ENCODE measurements at regions not wholly inside any gene's neighbourhood (a gene's known extent, or its start where the extent isn't known, plus 50 kb on each side); places are given as distances from the start of the nearest gene placed in this dataset.

DNA sequence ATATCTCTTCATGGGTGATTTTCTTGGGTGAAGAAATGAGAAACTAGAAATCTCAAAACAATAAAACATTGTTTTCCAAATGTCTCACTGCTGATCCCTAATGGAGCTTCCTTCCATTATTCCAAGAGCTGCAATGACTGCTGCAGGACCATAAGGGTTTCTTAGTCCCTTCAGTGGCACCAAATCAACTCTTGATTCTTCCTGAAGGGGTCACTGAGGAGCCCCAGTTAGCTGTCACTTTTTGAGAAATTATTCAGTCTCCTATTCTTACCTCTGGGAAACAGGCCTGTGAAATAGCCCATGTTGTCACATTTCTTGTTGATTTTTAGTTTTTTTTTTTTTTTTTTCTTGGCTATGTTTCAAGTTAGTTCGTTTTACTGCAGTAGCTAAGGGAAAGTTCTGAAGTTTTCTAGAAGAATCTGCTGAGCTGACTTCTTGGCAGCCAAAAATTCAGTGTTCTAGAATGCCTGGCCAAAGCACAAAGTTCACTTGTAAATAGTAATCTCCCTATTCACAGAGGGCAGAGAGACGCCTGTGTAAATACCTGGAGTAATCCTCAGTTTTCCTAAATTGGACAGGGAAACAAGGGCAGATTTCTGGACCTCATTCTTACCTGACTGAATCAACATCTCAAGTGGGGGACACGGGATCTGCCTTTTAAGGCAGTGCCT, 480.0 kb downstream of the RIT2 start:
- no peaks in the 10 kb centered on the region for H3K36me3 ChIP-seq
- DNase-seq = no peak
- 19 to 29% (median 20%) methylated on average over 3 of the region's 3 CpGs for WGBS, 3 donors
- no peak overlapping the region for H3K4me3 ChIP-seq
- no peaks in the 10 kb centered on the region for H3K27me3 ChIP-seq
- TF ChIP-seq EP300 (IDR thresholded peaks at IDR 0.05) = no peak
- TF ChIP-seq, protein P1, sequence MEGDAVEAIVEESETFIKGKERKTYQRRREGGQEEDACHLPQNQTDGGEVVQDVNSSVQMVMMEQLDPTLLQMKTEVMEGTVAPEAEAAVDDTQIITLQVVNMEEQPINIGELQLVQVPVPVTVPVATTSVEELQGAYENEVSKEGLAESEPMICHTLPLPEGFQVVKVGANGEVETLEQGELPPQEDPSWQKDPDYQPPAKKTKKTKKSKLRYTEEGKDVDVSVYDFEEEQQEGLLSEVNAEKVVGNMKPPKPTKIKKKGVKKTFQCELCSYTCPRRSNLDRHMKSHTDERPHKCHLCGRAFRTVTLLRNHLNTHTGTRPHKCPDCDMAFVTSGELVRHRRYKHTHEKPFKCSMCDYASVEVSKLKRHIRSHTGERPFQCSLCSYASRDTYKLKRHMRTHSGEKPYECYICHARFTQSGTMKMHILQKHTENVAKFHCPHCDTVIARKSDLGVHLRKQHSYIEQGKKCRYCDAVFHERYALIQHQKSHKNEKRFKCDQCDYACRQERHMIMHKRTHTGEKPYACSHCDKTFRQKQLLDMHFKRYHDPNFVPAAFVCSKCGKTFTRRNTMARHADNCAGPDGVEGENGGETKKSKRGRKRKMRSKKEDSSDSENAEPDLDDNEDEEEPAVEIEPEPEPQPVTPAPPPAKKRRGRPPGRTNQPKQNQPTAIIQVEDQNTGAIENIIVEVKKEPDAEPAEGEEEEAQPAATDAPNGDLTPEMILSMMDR (IDR thresholded peaks at IDR 0.05) = no peak
- no peak for TF ChIP-seq POLR2A (IDR thresholded peaks at IDR 0.05)
- intact Hi-C loops (cut with DNase I) = no loop called here
- H3K9me3 ChIP-seq = no peaks in the 10 kb centered on the region
- H3K27ac ChIP-seq = no peak overlapping the region
- H3K4me1 ChIP-seq (ENCODE audit: insufficient read depth) = no peaks in the 10 kb centered on the region

DNA sequence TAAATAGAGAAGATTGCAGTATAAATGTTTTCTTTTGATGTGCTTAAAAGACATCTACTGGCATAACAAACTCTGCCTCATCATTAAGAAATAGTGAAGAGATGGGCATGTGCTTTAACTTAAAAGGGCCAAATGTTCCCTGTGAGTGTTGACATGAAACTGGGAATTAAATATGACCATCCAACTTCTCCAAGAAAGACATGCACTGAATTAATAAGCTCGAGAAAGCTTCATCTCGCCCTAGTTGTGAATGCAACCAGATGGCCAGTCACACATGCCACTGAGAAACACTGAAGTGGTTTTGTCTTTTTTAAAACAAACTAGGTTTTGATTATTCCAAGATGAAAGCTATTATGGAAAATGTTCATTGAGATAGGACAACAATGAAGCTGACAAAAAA, 479.2 kb downstream of the RIT2 start:
- WGBS, 3 donors = 58 to 72% (median 70%) methylated on average over 2 of the region's 2 CpGs
- H3K9me3 ChIP-seq = no peaks in the 10 kb centered on the region
- no peak overlapping the region for H3K4me3 ChIP-seq
- TF ChIP-seq, protein P1 (IDR thresholded peaks at IDR 0.05) = no peak
- TF ChIP-seq EP300 (IDR thresholded peaks at IDR 0.05) = no peak
- no peak for TF ChIP-seq POLR2A (IDR thresholded peaks at IDR 0.05)
- no peak overlapping the region for H3K27ac ChIP-seq
- H3K36me3 ChIP-seq = no peaks in the 10 kb centered on the region
- intact Hi-C loops (cut with DNase I) = no loop called here
- H3K27me3 ChIP-seq = no peaks in the 10 kb centered on the region
- DNase-seq = no peak
- H3K4me1 ChIP-seq (ENCODE audit: insufficient read depth) = no peaks in the 10 kb centered on the region

DNA sequence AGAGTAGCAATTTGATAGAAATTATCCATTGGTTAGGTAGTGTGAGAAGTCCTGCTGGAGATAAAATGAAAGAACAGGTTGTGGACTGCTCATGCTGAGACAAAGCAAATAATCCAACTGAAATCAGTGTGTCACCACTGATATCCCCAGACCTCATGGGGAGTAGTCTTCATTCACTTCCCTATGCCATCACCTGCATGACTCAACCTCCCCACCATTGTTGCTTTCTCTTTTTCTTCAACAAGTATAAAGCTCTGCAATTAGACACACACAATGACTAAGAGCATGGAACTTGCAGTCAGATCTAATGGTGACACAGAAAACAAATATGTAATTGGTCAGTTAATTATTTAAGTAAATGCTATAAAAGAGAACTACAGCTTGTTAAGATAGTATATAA, 475.3 kb downstream of the RIT2 start:
- Histone ChIP-seq H3K27me3 (no peaks in the 10 kb centered on the region), H3K4me3 (no peak overlapping the region), H3K4me1 (ENCODE audit: insufficient read depth) (no peaks in the 10 kb centered on the region), H3K36me3 (no peaks in the 10 kb centered on the region), H3K9me3 (no peaks in the 10 kb centered on the region), H3K27ac (no peak overlapping the region)
- intact Hi-C loops (cut with DNase I) = no loop called here
- no peak for DNase-seq
- TF ChIP-seq EP300 (IDR thresholded peaks at IDR 0.05) = no peak
- no peak for TF ChIP-seq POLR2A (IDR thresholded peaks at IDR 0.05)
- TF ChIP-seq, protein P1 (IDR thresholded peaks at IDR 0.05) = no peak

DNA sequence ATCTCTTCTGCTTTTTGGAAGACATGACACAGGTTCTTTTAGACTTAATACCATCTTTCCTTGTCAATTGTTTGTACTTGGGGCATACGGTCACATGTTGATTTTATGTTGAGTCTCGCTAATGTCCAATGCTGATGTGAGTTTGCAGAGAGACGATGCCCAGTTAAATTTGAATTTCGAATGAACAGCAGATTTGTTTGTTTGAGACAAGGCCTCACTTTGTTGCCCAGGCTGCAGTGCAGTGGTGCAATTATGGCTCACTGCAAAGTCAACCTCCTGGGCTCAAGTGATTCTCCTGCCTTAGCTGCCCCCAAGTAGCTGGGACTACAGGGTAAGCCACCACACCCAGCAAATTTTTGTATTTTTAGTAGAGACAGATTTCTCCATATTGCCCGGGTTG, 473.5 kb downstream of the RIT2 start:
- Histone ChIP-seq H3K4me3 (no peak overlapping the region), H3K36me3 (no peaks in the 10 kb centered on the region), H3K27me3 (no peaks in the 10 kb centered on the region), H3K9me3 (no peaks in the 10 kb centered on the region), H3K4me1 (ENCODE audit: insufficient read depth) (no peaks in the 10 kb centered on the region), H3K27ac (no peak overlapping the region)
- no peak for DNase-seq
- intact Hi-C loops (cut with DNase I) = no loop called here
- 95 to 96% (median 95%) methylated on average over 5 of the region's 5 CpGs for WGBS, 3 donors
- TF ChIP-seq POLR2A (IDR thresholded peaks at IDR 0.05) = no peak
- TF ChIP-seq, protein P1 (IDR thresholded peaks at IDR 0.05) = no peak
- TF ChIP-seq EP300 (IDR thresholded peaks at IDR 0.05) = no peak
